NB4 (cell line): ENCODE measurements at regions not wholly inside any gene's neighbourhood (a gene's known extent, or its start where the extent isn't known, plus 50 kb on each side); places are given as distances from the start of the nearest gene placed in this dataset.

Source experiments
- MAX ChIP-seq: IDR thresholded peaks from 2 replicates; pipeline ENCODE4 v1.6.1; 2011; ENCODE audit warnings: low read depth, low read length
- MYC ChIP-seq: IDR thresholded peaks from 2 replicates; pipeline ENCODE4 v1.6.1; 2011; ENCODE audit warnings: low read depth, low read length
- POLR2A ChIP-seq: IDR thresholded peaks from 2 replicates; pipeline ENCODE4 v1.6.1; 2011; ENCODE audit warnings: mild to moderate bottlenecking; ENCODE audit not compliant: insufficient read length; ENCODE audit errors: extremely low read depth
- TF ChIP-seq, protein P1 (sequence below): IDR thresholded peaks from one replicate; pipeline ENCODE4 v1.5.1; 2012; ENCODE audit warnings: low read depth, low read length

DNA sequence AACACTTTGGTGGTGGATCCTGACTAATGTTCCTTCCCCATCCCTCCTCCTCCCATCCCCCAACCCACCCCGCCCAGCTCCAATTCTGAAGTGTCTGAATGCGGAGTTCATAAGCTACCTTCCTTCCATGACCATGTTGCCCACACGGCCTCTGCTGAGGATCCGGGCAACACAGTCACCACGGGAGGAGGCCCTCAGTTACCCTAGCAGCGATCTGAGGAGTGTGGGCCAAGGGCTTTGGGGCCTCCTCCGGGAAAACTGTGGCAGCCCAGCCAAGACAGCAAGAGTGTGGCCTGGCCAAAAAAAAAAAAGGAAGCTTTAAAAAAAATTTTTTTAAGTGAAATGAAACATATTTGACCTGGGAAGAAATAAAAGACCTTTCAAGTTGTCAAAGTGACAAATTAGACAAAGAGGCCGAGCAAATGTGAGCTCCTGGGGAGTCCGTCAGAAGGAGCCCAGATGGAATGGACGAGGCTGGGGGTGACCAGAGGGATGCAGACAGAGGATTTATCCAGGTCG is 169.0 kb upstream of the PKDCC start:
- TF ChIP-seq MYC (no peak), MAX (no peak), POLR2A (no peak)
- TF ChIP-seq, protein P1, sequence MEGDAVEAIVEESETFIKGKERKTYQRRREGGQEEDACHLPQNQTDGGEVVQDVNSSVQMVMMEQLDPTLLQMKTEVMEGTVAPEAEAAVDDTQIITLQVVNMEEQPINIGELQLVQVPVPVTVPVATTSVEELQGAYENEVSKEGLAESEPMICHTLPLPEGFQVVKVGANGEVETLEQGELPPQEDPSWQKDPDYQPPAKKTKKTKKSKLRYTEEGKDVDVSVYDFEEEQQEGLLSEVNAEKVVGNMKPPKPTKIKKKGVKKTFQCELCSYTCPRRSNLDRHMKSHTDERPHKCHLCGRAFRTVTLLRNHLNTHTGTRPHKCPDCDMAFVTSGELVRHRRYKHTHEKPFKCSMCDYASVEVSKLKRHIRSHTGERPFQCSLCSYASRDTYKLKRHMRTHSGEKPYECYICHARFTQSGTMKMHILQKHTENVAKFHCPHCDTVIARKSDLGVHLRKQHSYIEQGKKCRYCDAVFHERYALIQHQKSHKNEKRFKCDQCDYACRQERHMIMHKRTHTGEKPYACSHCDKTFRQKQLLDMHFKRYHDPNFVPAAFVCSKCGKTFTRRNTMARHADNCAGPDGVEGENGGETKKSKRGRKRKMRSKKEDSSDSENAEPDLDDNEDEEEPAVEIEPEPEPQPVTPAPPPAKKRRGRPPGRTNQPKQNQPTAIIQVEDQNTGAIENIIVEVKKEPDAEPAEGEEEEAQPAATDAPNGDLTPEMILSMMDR, result no peak
